ENCODE measurements at regions not wholly inside any gene's neighbourhood (a gene's known extent, or its start where the extent isn't known, plus 50 kb on each side); places are given as distances from the start of the nearest gene placed in this dataset.

DNA sequence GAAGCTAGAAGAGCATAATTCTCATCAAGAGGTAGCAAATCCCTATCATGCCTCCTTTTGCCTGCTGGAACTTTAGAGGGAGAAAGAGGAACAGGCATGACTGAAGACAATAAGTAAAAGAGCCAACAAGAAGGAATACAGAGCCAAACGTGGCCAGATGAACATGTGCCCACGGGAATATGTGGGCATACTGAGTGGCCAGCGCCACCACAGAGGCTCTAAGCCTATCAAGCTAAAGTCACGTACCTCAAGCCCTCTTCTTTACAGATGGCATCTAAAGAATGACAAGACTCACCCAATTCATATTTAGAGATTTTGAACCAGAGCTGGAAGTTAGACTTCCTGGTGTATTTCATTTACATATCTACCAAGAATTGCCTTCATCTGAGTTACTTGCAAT, 59.9 kb upstream of the ITGA4 start:
- TF ChIP-seq ZFP3 (CRISPR knock-in tag; IDR thresholded peaks at IDR 0.05) (no peak), TOX (CRISPR knock-in tag; IDR thresholded peaks at IDR 0.05; ENCODE audit: borderline replicate concordance) (no peak)
- TF ChIP-seq, protein P1, sequence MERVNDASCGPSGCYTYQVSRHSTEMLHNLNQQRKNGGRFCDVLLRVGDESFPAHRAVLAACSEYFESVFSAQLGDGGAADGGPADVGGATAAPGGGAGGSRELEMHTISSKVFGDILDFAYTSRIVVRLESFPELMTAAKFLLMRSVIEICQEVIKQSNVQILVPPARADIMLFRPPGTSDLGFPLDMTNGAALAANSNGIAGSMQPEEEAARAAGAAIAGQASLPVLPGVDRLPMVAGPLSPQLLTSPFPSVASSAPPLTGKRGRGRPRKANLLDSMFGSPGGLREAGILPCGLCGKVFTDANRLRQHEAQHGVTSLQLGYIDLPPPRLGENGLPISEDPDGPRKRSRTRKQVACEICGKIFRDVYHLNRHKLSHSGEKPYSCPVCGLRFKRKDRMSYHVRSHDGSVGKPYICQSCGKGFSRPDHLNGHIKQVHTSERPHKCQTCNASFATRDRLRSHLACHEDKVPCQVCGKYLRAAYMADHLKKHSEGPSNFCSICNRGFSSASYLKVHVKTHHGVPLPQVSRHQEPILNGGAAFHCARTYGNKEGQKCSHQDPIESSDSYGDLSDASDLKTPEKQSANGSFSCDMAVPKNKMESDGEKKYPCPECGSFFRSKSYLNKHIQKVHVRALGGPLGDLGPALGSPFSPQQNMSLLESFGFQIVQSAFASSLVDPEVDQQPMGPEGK (CRISPR knock-in tag; IDR thresholded peaks at IDR 0.05; ENCODE audit: borderline replicate concordance): no peak

Measured in SK-N-SH treated with all-trans-retinoic acid at 6 μM for 48 hours (cell line).